ENCODE measurements at regions not wholly inside any gene's neighbourhood (a gene's known extent, or its start where the extent isn't known, plus 50 kb on each side); places are given as distances from the start of the nearest gene placed in this dataset.

- no peaks in the 10 kb centered on the region for H3K4me1 ChIP-seq (ENCODE audit: control insufficient read depth in 4 of 4, insufficient read depth in 4 of 4, low read length in 3 of 4)
- H3K36me3 ChIP-seq (ENCODE audit: control insufficient read depth in 4 of 4, insufficient read depth in 3 of 4, low read depth in 1 of 4, low read length in 3 of 4) = no peaks in the 10 kb centered on the region
- H3K4me3 ChIP-seq (ENCODE audit: low read depth in 1 of 3, low read length in 3 of 3) = no peak overlapping the region
- H3K27me3 ChIP-seq (ENCODE audit: control insufficient read depth in 4 of 4, insufficient read depth in 4 of 4, low read length in 3 of 4) = peaks cover 0 to 2% (median 0%) of the 10 kb centered on the region in 4 donors
- TF ChIP-seq NR2F2 (IDR thresholded peaks at IDR 0.05) (no peak), FOXA1 (IDR thresholded peaks at IDR 0.05) (no peak), YY1 (IDR thresholded peaks at IDR 0.05) (no peak), HNF4A (conservative IDR thresholded peaks at IDR 0.05) (no peak), HNF4G (IDR thresholded peaks at IDR 0.05) (no peak), RAD21 (IDR thresholded peaks at IDR 0.05) (no peak), GABPA (IDR thresholded peaks at IDR 0.05 in 1 of 2, conservative IDR thresholded peaks at IDR 0.05 in 1 of 2) (no peak), REST (IDR thresholded peaks at IDR 0.05) (no peak), MAX (IDR thresholded peaks at IDR 0.05) (no peak), SP1 (IDR thresholded peaks at IDR 0.05) (no peak), EGR1 (IDR thresholded peaks at IDR 0.05; ENCODE audit: low read depth in 2 of 2) (no peak), ZBTB33 (IDR thresholded peaks at IDR 0.05) (no peak), CTCF (IDR thresholded peaks at IDR 0.05; ENCODE audit: low read depth, low read length, missing input control) (no peak), RXRA (IDR thresholded peaks at IDR 0.05) (no peak), TAF1 (conservative IDR thresholded peaks at IDR 0.05) (no peak)
- H3K9me3 ChIP-seq (ENCODE audit: control insufficient read depth in 4 of 4, low read length in 3 of 4) = peaks cover 0 to 1% (median 0%) of the 10 kb centered on the region in 4 donors
- 88% methylated on average over 2 of the region's 2 CpGs for WGBS
- H3K9ac ChIP-seq (ENCODE audit: low read depth in 1 of 2, low read length in 2 of 2) = no peak overlapping the region
- no peak for DNase-seq (ENCODE audit: low spot score)
- H3K27ac ChIP-seq (ENCODE audit: low read depth in 1 of 2, low read length in 2 of 2) = no peak overlapping the region
Measured at GRCh38 chr6:9240861-9241260, 805.5 kb upstream of the SLC35B3 start.

GRCh38 chr6:9236443-9236842 lies 801.1 kb upstream of the SLC35B3 start:
- Histone ChIP-seq H3K36me3 (ENCODE audit: control insufficient read depth in 4 of 4, insufficient read depth in 3 of 4, low read depth in 1 of 4, low read length in 3 of 4) (no peaks in the 10 kb centered on the region), H3K4me1 (ENCODE audit: control insufficient read depth in 4 of 4, insufficient read depth in 4 of 4, low read length in 3 of 4) (no peaks in the 10 kb centered on the region), H3K27ac (ENCODE audit: low read depth in 1 of 2, low read length in 2 of 2) (no peak overlapping the region), H3K4me3 (ENCODE audit: low read depth in 1 of 3, low read length in 3 of 3) (no peak overlapping the region), H3K9me3 (ENCODE audit: control insufficient read depth in 4 of 4, low read length in 3 of 4) (peaks cover 0 to 1% (median 0%) of the 10 kb centered on the region in 4 donors), H3K27me3 (ENCODE audit: control insufficient read depth in 4 of 4, insufficient read depth in 4 of 4, low read length in 3 of 4) (peaks cover 0 to 2% (median 0%) of the 10 kb centered on the region in 4 donors), H3K9ac (ENCODE audit: low read depth in 1 of 2, low read length in 2 of 2) (no peak overlapping the region)
- DNase-seq (ENCODE audit: low spot score) = no peak
- 64% methylated on average over 6 of the region's 6 CpGs for WGBS
- no peak for TF ChIP-seq NR2F2 (IDR thresholded peaks at IDR 0.05)
- TF ChIP-seq GABPA (IDR thresholded peaks at IDR 0.05 in 1 of 2, conservative IDR thresholded peaks at IDR 0.05 in 1 of 2) = no peak
- TF ChIP-seq CTCF (IDR thresholded peaks at IDR 0.05; ENCODE audit: low read depth, low read length, missing input control) = no peak
- TF ChIP-seq ATF3 (IDR thresholded peaks at IDR 0.05) = no peak
- TF ChIP-seq REST (IDR thresholded peaks at IDR 0.05) = no peak
- no peak for TF ChIP-seq JUND (IDR thresholded peaks at IDR 0.05)
- no peak for TF ChIP-seq FOXA2 (IDR thresholded peaks at IDR 0.05)
- no peak for TF ChIP-seq FOXA1 (IDR thresholded peaks at IDR 0.05)

Measured in liver (tissue), 8 donors.